ENCODE measurements at regions not wholly inside any gene's neighbourhood (a gene's known extent, or its start where the extent isn't known, plus 50 kb on each side); places are given as distances from the start of the nearest gene placed in this dataset.

DNA sequence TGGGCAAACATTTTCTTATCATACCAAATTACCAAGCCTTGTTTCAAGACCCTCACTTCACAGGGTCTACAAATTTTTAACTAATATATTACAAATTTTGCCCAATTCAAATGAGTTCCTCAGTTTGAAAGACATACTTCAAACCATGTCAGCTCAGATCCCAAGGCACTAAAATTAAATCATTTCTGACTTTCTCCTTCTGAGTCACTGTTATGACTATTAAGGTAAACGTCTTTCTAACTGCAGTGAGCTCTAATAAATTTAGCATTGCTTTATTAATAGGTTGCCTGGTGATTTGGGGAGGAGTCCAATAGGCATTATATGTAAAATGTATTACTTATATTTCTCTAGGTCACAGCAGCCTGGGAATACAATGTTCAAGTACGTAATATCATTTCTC lies 158.2 kb upstream of the ARHGEF26 start:
- TF ChIP-seq POLR2A (IDR thresholded peaks at IDR 0.05; ENCODE audit: low read depth, low read length) (no peak), POLR2AphosphoS5 (IDR thresholded peaks at IDR 0.05; ENCODE audit: low read depth, low read length) (no peak), TAF1 (IDR thresholded peaks at IDR 0.05; ENCODE audit: borderline replicate concordance, low read depth, low read length) (no peak)
